GM12878 (cell line): ENCODE measurements at regions not wholly inside any gene's neighbourhood (a gene's known extent, or its start where the extent isn't known, plus 50 kb on each side); places are given as distances from the start of the nearest gene placed in this dataset.

Experiments used
- CUX1 ChIP-seq: IDR thresholded peaks from 2 replicates; pipeline ENCODE4 v1.6.1; 2012; ENCODE audit warnings: improper control_type of control experiment, low read depth, low read length; ENCODE audit not compliant: insufficient replicate concordance
- E2F4 ChIP-seq: IDR thresholded peaks from 2 replicates; pipeline ENCODE4 v1.6.1; 2012; ENCODE audit warnings: low read depth, low read length, improper control_type of control experiment
- ETV6 ChIP-seq, 2 experiments: fragments of 450-650 bp in 1 of 2; IDR thresholded peaks in 1 of 2; conservative IDR thresholded peaks in 1 of 2; 2 replicates each; pipeline ENCODE4 v1.6.1; 2014; ENCODE audit warnings: antibody characterized with exemption in 1 of 2, borderline replicate concordance in 1 of 2, low read depth in 1 of 2, mild to moderate bottlenecking in 1 of 2, moderate library complexity in 1 of 2
- PKNOX1 ChIP-seq: fragments of 450-650 bp; IDR thresholded peaks from 2 replicates; pipeline ENCODE4 v1.6.1; 2016; ENCODE audit warnings: mild to moderate bottlenecking
- ZNF687 ChIP-seq: fragments of 450-650 bp; IDR thresholded peaks from 2 replicates; pipeline ENCODE4 v1.6.1; 2017; ENCODE audit warnings: mild to moderate bottlenecking, moderate library complexity

- TF ChIP-seq CUX1 (no peak), ETV6 (conservative IDR thresholded peaks at IDR 0.05 in 1 of 2, IDR thresholded peaks at IDR 0.05 in 1 of 2; ENCODE audit: borderline replicate concordance in 1 of 2, low read depth in 1 of 2) (no peak), ZNF687 (no peak), PKNOX1 (no peak), E2F4 (no peak)
These were observed 70.3 kb upstream of the SGCD start (continued) for GRCh38 chr5:156256642-156257041.
